Germinal center (tissue), 1 donor: ENCODE measurements at regions not wholly inside any gene's neighbourhood (a gene's known extent, or its start where the extent isn't known, plus 50 kb on each side); places are given as distances from the start of the nearest gene placed in this dataset.

ENCODE experiments used
- DNase-seq: peaks from one replicate; pipeline ENCODE4 v3.0.0; 2012; ENCODE audit warnings: mixed read lengths, low spot score

DNA sequence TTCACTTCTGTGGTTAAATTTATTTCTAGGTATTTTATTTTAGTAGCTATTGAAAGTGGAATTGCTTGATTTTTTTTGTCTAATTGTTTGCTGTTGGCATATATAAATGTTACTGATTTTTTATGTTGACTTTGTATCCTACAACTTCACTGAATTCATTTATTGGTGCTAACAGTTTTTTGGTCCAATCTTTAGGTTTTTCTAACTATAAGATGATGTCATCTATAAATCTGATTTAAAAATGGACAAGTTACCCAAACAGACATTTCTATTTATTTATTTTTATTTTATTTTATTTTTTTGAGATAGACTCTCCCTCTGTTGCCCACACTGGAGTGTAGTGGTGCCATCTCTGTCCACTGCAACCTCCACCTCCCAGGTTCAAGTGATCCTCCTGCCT, 162.3 kb downstream of the COX7C start:
- DNase-seq: no peak

GRCh38 chr5:86786955-86787354, 169.2 kb downstream of the COX7C start:
- DNase-seq: no peak

DNA sequence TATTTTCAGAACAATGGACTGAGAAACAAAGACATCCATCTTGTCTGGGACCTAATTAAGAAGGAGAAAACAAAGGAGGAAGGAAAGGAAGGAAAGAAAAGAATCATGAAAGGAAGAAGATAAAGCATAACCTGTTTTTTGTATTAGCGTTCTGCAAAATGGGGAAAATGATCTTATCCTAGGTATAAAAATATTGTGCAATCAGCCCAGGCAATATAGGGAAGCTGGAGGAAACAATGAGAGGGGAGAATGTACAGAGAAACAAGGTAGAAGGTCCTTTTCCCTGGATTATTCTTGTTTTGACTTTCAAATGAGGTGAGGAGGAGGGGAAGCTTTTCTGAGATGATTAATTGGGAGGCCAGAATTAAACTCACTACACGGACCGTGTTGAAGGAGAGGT, 177.9 kb downstream of the COX7C start:
- DNase-seq: no peak

GRCh38 chr5:86797677-86798076, 179.9 kb downstream of the COX7C start:
- no peak for DNase-seq

- DNase-seq: no peak
Observed at GRCh38 chr5:86806206-86806605, 188.5 kb downstream of the COX7C start.

DNA sequence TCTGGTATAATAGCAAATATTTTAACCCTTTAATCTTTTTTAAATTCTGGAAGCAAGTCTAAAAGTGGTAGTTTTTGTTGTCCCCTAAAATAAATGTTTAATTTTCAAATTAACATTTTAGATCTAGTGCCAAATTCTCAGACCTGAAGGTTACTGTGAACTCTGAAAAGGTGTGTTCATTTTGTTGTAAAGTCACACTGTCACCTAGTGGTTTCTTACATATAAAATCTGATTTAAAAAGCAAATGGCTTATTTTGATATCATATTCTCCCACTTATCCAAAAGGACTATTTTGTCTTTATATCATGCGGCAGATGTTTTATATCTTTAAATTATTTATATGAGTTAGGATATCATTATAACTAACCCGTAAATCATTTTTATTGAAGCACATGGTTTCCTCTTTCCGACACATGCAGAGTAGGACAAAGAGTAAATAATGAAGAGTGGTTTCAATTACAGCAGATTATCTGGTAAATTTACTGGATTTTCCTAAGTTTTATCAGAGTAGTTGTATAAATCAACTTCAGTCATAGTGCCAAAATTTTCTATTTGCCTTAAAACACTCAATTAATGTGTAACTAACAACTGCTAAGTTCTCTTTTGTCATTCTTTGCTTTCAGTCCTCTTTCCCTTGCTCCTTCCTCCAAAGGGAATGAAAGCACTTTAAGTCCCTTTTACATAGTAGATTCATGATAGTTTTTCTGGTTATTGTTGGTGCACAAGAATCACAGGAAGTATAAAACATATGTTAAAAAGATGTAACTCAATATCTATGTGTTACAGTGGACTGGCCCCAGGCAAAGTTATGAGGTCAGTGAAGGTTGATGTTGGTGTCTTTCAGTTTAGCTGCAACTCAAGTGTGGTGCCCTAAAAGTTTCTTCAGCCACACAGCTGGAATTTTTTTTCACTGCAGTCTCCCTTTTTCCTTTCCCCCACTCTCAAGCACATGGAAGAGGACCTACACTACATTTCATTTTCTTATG, 189.6 kb downstream of the COX7C start:
- no peak for DNase-seq

DNA sequence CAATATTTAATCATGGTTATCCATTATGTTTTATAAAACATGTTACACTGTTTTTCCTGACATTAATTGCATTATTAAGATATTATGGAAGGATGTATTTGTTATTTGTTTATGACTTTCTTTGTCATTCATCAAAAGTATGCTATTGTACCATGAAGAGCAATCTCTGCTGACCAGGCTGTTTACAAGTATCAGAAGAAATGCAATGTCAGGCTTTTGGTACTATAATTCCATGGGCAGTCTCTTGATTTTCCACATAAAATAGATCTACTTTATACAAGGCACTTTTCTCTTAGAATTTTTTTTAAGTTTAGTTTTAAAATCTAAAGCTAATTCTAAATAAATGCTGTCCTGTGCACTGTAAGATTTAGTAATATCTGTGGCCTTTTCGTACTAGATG, 196.6 kb downstream of the COX7C start:
- no peak for DNase-seq

DNA sequence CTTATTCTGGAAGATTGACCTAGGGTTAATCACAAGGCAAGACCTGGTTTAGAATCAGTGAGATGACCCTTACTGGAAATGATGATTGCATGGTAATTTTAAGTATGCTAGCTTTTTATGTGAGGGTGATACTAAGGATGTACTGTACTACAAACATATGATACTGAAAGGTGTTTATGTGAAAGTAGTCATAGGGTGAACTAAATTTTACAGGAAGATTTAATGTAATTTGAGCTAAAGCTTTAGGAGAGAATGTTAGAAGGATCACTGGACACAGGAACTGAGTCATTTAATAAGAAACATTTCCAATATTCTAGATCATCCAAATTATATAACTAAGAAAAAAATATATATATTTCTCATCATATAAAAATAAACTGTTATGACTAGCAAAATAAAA, 197.2 kb downstream of the COX7C start:
- DNase-seq: no peak

- DNase-seq: no peak
Observed at GRCh38 chr5:86824637-86825036, 206.9 kb downstream of the COX7C start.

DNA sequence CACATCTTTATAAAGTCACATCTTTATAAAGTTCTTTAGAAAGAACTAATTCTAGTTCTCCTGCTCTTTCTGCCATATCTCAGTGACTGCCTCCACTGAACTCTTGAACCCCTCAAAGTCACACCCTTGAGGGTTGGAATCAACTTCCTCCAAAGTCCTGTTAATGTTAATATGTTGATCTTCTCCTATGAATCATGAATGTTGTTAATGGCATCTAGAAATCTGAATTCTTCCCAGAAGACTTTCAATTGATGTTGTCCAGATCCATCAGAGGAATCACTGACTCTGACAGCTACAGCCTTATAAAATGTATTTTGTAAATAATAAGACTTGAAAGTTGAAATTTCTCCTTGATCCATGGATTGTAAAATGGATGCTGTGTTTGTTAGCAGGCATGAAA, 213.4 kb downstream of the COX7C start:
- DNase-seq: no peak

DNA sequence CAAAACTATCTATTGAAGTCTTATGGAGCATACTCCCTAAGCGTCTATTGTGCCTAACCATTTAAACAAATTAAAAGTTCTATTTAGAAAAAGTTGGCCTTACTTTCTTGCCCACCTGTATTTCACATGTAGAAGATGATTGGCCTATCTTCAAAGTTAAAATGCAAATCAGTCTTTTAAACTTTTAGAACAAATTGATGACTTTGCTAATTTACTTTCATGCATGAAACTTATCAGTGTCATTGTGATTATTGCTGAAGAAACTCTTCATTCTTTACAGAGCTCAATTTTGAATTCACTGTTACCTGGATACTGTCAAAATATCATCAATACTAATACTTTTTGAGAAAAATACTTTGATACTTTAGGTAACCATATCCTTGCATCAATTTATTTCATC, 216.1 kb downstream of the COX7C start:
- DNase-seq: no peak

- no peak for DNase-seq
Observed at GRCh38 chr5:86837610-86838009, 219.9 kb downstream of the COX7C start.

DNA sequence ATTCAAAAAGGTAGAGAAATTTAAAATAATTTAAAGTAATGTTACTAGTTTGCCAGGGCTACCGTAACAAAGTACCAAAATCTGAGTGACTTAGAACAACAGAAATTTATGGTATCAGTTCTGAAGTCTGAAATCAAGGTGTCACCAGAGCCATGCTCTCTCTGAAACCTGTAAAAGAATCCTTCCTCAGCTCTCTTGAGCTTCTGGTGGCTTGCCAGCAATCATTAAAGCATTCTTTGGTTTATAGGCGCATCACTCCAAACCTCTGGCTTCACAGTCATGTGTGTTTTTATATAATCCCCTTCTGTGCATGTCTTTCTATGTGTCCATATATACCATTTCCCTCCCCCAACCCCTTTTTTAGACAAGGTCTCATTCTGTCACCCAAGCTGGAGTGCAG, 220.3 kb downstream of the COX7C start:
- no peak for DNase-seq

- no peak for DNase-seq
Observed at GRCh38 chr5:86841000-86841644, 223.4 kb downstream of the COX7C start.

DNA sequence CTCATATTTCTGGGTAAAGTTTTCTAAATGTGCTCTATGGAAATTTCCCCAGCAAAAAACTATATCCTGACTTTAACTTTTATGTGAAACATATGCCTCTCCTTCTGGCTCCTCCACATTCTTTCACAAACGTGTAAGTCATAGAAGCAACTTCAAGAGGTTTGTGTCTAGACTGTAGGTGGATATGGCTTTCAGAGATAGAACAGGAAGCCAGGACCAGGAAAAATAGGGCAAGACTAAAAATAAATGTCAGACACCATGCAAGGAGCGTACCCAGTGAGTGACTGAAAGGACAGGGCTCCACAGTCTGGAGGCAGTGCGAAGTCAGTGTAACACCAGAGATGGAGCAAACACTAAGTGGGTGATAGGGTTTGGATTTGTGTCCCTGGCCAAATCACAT, 240.7 kb downstream of the COX7C start:
- DNase-seq: no peak

- DNase-seq: no peak
Observed at GRCh38 chr5:86861512-86861911, 243.8 kb downstream of the COX7C start.

DNA sequence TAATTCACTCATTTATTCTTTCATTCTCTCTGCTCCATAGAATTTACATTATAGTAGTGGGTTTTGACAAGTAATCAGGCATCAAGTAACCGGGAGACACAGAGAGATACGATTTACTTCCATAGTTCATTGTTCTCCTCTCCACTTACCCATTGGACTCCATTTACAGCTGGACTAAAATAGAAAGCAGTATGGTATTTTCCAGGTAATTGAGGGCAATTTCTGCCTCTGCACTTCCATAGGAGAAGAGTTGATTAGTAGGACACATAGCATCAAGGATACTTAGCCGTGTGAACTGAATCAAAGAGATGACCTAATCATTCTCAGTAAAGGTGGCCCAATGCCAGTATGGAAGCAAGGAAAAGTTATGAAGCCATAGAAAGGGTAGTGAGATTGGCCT, 244.4 kb downstream of the COX7C start:
- DNase-seq: no peak

GRCh38 chr5:86864051-86864450, 246.3 kb downstream of the COX7C start:
- DNase-seq: no peak

GRCh38 chr5:86865256-86865785, 247.6 kb downstream of the COX7C start:
- DNase-seq: no peak

- no peak for DNase-seq
Observed at GRCh38 chr5:86866036-86866435, 248.3 kb downstream of the COX7C start.

DNA sequence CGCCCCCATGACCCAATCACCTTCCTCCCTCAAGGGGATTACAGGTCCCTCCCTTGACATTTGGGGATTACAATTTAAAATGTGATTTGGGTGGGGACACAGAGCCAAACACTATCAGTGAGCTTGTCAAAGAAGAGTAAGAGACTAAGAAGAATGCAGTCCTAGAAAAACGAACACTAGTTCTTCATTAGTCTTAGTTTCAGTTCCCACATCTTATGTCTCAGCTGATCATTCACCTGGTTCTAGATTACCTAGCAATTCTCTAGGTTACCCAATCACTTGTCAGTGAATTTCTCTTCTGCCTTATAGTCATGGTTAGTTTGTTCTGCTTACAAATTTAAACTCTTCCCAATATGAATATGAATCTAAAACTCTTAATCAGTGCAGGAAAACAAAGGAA, 251.5 kb downstream of the COX7C start:
- DNase-seq: no peak

DNA sequence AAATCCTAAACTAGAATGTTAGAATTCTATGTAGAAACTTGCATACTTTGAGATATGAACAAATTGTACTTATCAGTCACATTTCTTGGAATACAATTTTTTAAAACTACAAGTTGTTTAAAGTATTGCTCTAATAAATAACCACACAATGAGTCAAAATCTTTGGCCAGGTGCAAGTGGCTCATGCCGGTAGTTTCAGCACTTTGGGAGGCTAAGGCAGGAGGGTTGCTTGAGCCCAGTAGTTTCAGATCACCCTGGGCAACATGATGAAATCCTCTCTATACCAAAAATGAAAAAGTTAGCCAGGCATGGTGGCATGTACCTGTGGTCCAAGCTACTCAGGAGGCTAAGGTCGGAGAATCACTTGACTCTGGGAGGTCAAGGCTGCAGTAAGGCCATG, 257.8 kb downstream of the COX7C start:
- DNase-seq: no peak

GRCh38 chr5:86878250-86878649, 260.5 kb downstream of the COX7C start:
- DNase-seq: no peak
